ENCODE measurements at regions not wholly inside any gene's neighbourhood (a gene's known extent, or its start where the extent isn't known, plus 50 kb on each side); places are given as distances from the start of the nearest gene placed in this dataset.
"Not testable (repeated sequence)": the region's sequence is repeated elsewhere in the genome, so short reads cannot be mapped to it uniquely, and the experiment has no call there.

DNA sequence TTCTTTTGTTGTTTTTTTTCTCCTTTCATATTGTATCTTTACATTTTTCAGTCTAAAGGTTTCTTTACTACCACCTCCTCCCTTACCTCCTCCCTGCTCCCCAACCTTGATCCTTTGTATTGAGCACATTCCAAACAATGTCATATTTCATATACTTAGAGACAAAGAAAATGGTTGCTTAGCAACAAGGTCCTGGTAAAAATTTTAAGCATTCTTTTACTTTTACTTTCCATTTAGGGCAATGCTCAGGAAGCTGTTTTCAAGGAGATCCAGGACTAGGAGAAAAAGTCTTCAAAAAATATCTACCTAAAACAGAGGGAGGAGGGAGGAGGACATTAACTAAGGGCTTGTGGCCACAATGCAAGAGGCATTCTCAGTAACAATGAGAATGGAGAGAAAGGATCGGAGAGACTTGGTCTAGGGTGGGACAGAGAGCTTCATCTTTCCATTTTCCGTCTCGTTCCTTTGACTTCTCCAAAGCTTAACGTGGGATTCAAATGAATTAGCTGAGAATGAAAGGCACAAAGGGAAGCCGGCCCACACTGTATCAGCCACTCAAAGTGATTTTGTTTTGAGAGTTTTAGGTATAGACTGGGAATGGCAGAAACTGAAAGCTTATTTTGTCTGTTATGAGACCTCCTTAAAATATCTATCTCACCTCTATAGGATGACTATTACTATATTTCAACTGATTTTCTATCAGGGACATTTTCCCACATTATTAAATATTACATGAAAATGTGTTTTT, 455.7 kb downstream of the RAB38 start:
- no peak for DNase-seq
- Histone ChIP-seq H3K27ac (no peak overlapping the region), H3K4me3 (ENCODE audit: low read depth, low read length) (no peak overlapping the region), H3K36me3 (replicated peaks) (no peaks in the 10 kb centered on the region), H3K27me3 (replicated peaks) (no peaks in the 10 kb centered on the region)
- in situ Hi-C loops (cut with HindIII; ENCODE audit: low pct_ligation_motif_present, low sequenced_read_pairs): no loop called here
- TF ChIP-seq, protein P1, sequence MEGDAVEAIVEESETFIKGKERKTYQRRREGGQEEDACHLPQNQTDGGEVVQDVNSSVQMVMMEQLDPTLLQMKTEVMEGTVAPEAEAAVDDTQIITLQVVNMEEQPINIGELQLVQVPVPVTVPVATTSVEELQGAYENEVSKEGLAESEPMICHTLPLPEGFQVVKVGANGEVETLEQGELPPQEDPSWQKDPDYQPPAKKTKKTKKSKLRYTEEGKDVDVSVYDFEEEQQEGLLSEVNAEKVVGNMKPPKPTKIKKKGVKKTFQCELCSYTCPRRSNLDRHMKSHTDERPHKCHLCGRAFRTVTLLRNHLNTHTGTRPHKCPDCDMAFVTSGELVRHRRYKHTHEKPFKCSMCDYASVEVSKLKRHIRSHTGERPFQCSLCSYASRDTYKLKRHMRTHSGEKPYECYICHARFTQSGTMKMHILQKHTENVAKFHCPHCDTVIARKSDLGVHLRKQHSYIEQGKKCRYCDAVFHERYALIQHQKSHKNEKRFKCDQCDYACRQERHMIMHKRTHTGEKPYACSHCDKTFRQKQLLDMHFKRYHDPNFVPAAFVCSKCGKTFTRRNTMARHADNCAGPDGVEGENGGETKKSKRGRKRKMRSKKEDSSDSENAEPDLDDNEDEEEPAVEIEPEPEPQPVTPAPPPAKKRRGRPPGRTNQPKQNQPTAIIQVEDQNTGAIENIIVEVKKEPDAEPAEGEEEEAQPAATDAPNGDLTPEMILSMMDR (IDR thresholded peaks at IDR 0.05; ENCODE audit: low read depth, low read length, missing control alignments): no peak

DNA sequence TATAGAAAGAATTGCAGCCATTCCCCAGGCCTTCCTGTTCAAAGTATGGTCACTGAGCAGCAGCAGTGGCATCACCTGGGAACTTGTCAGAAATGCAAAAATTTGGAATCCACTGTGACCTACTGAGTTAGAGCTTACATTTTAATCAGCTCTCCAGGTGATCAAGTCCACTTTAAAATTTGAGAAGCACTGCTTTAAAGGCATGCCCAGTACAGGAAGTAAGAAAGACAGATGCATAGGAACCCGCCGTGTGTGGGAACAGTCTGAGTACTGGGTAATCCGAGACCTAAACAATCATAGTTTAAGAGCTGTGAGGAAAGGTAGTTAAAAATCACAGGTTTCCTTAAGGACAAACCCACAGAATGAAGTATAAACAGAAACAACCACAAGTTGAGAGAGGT, 462.4 kb downstream of the RAB38 start:
- H3K36me3 ChIP-seq (replicated peaks): no peaks in the 10 kb centered on the region
- H3K27ac ChIP-seq: no peak overlapping the region
- no peak overlapping the region for H3K4me3 ChIP-seq (ENCODE audit: low read depth, low read length)
- H3K27me3 ChIP-seq (replicated peaks): no peaks in the 10 kb centered on the region
- in situ Hi-C loops (cut with HindIII; ENCODE audit: low pct_ligation_motif_present, low sequenced_read_pairs): no loop called here
- DNase-seq: no peak
- TF ChIP-seq, protein P1 (IDR thresholded peaks at IDR 0.05; ENCODE audit: low read depth, low read length, missing control alignments): no peak

DNA sequence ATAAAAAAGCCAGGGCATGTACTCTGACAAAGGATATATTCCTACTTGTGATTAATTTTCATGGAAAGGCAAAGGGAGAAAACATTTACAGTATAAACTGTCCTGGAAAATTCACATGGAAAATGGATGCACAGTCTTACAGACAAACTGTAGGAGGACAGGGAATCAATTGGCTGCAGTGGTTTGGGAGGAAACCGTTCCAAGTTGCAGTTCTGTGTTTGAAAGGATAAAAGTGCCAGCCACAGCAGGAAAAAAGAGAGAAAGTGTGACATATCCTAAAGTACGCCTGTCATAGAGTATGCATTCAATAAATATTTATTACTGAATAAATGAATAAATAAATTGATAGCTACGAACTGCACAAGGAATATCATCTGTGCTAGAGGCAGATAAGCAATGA, 462.9 kb downstream of the RAB38 start:
- no peak overlapping the region for H3K4me3 ChIP-seq (ENCODE audit: low read depth, low read length)
- H3K27me3 ChIP-seq (replicated peaks): no peaks in the 10 kb centered on the region
- TF ChIP-seq, protein P1 (IDR thresholded peaks at IDR 0.05; ENCODE audit: low read depth, low read length, missing control alignments): no peak
- DNase-seq: no peak
- H3K27ac ChIP-seq: no peak overlapping the region
- no peaks in the 10 kb centered on the region for H3K36me3 ChIP-seq (replicated peaks)
- in situ Hi-C loops (cut with HindIII; ENCODE audit: low pct_ligation_motif_present, low sequenced_read_pairs): no loop called here

DNA sequence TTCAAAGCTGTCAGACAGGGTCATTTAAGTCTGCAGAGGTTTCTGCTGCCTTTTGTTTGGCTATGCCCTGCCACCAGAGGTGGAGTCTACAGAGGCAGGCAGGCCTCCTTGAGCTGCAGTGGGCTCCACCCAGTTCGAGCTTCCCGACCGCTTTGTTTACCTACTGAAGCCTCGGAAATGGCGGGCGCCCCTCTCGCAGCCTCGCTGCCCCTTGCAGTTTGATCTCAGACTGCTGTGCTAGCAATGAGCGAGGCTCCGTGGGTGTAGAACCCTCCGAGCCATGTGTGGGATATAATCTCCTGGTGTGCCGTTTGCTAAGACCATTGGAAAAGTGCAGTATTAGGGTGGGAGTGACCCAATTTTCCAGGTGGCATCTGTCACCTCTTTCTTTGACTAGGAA, 471.7 kb downstream of the RAB38 start:
- H3K36me3 ChIP-seq (replicated peaks); H3K27ac ChIP-seq; DNase-seq; in situ Hi-C loops (cut with HindIII; ENCODE audit: low pct_ligation_motif_present, low sequenced_read_pairs); H3K27me3 ChIP-seq (replicated peaks); H3K4me3 ChIP-seq (ENCODE audit: low read depth, low read length): not testable (repeated sequence)

DNA sequence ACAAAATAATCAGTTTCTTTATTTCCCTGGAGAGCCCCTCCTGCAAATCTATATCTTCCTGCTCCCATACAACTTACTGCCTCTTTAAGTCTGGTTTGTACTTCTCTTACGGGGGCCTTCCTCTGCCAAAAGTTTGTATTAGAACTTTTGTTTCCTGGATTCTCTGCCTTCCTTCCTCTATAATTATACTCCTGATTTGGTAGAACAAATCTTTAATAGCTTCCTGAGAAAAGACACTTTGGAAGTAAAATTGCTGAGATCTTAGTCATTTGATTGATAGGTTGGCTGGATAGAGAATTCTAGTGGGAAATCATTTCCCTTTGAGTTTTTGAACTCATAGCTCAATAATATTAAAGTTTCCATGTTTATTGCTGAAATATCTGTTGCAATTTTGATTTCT, 499.2 kb downstream of the RAB38 start:
- Histone ChIP-seq H3K27me3 (replicated peaks) (no peaks in the 10 kb centered on the region), H3K36me3 (replicated peaks) (no peaks in the 10 kb centered on the region), H3K4me3 (ENCODE audit: low read depth, low read length) (no peak overlapping the region), H3K27ac (no peak overlapping the region)
- in situ Hi-C loops (cut with HindIII; ENCODE audit: low pct_ligation_motif_present, low sequenced_read_pairs): no loop called here
- no peak for DNase-seq
- TF ChIP-seq, protein P1 (IDR thresholded peaks at IDR 0.05; ENCODE audit: low read depth, low read length, missing control alignments): no peak

DNA sequence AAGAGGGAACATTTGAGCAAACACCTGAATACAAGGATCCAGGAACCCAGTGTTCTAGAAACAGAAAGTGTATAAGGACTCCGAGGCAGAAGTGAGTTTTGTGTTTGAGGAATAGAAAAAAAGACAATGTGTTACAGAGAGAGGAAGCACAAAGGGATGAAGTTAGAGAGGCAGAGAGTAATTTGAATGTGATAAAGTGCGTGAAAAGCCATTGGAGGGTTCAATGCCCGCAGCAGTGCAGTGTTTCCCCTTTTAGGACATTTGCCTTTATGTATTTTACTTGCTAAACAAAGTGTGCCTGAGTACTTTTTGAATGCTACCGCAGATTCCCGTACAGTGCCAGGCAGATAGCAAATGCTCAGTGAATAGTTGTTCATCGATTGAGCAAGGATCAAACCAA, 508.5 kb downstream of the RAB38 start:
- Histone ChIP-seq H3K27me3 (replicated peaks) (no peaks in the 10 kb centered on the region), H3K27ac (no peak overlapping the region), H3K36me3 (replicated peaks) (no peaks in the 10 kb centered on the region), H3K4me3 (ENCODE audit: low read depth, low read length) (no peak overlapping the region)
- no peak for DNase-seq
- in situ Hi-C loops (cut with HindIII; ENCODE audit: low pct_ligation_motif_present, low sequenced_read_pairs): no loop called here
- TF ChIP-seq, protein P1 (IDR thresholded peaks at IDR 0.05; ENCODE audit: low read depth, low read length, missing control alignments): no peak
